ENCODE measurements at regions not wholly inside any gene's neighbourhood (a gene's known extent, or its start where the extent isn't known, plus 50 kb on each side); places are given as distances from the start of the nearest gene placed in this dataset.

DNA sequence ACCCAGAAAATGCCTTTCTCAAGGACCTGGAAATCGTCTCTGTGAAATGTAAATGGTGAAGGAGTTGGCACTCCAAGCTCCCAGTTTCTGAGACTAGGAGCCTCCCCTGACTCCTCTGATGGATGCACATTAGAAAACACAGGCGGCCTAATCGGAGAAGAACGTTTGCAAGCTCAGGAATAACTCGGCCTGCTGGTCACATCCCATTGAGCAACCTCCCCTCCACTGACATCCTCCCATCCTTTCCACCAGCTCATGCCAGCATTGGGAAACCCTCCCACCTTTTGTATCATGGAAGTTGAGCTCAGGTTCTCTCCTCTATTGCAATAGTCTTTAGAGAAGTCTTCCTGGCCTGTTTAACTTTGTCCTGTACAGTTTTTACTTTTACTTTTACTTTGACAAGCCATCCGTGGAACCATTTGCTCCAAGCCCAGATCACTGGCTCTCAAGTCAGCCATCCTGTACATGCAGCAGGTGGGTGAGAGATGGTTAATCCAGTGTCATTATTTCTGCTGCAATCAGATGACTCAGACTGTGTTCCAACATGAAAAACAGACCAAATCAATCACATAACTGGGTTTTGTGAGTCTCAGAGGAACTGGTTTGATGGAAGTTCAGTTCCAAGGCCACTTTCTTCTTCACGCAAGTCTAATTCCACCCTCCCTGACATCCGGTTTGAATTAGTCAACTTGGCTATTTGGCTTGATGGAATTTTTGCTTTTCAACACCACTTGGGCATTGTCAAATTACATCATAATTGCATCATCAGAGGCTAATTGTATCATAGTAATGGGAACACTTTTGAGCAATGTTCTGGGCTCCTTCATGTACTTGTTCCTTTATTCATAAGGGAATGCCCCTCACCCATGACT lies 619.4 kb upstream of the CDH4 start:
- H3K4me1 ChIP-seq (ENCODE audit: control insufficient read depth, insufficient read depth, low read length), result no peaks in the 10 kb centered on the region
- Mint-ChIP-seq H3K4me3 (no peak overlapping the region), H3K9me3 (peaks cover 11% of the 10 kb centered on the region), H3K27me3 (ENCODE audit: insufficient read depth) (peaks cover 2% of the 10 kb centered on the region), H3K36me3 (ENCODE audit: low read depth) (no peaks in the 10 kb centered on the region), H3K4me1 (peaks cover 2% of the 10 kb centered on the region), H3K27ac (no peak overlapping the region)
- 89 to 92% methylated on average over 8 of the region's 8 CpGs for WGBS, 2 experiments (ENCODE audit: insufficient coverage in 1 of 2, insufficient read length in 1 of 2)
- H3K9me3 ChIP-seq (ENCODE audit: control insufficient read depth, low read length), result no peaks in the 10 kb centered on the region
- TF ChIP-seq, protein P1, sequence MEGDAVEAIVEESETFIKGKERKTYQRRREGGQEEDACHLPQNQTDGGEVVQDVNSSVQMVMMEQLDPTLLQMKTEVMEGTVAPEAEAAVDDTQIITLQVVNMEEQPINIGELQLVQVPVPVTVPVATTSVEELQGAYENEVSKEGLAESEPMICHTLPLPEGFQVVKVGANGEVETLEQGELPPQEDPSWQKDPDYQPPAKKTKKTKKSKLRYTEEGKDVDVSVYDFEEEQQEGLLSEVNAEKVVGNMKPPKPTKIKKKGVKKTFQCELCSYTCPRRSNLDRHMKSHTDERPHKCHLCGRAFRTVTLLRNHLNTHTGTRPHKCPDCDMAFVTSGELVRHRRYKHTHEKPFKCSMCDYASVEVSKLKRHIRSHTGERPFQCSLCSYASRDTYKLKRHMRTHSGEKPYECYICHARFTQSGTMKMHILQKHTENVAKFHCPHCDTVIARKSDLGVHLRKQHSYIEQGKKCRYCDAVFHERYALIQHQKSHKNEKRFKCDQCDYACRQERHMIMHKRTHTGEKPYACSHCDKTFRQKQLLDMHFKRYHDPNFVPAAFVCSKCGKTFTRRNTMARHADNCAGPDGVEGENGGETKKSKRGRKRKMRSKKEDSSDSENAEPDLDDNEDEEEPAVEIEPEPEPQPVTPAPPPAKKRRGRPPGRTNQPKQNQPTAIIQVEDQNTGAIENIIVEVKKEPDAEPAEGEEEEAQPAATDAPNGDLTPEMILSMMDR (conservative IDR thresholded peaks at IDR 0.05), result no peak
- H3K4me3 ChIP-seq (ENCODE audit: low read length), result no peak overlapping the region
- H3K27ac ChIP-seq (ENCODE audit: low read depth, low read length), result no peak overlapping the region
- no peaks in the 10 kb centered on the region for H3K36me3 ChIP-seq (ENCODE audit: control insufficient read depth, insufficient read depth, low read length)
- DNase-seq, result no peak
- no peak overlapping the region for H3K9ac ChIP-seq (ENCODE audit: extremely low read depth, low read length, poor library complexity, severe bottlenecking)
- H3K27me3 ChIP-seq (ENCODE audit: control insufficient read depth, insufficient read depth, low read length, poor library complexity, severe bottlenecking), result no peaks in the 10 kb centered on the region

DNA sequence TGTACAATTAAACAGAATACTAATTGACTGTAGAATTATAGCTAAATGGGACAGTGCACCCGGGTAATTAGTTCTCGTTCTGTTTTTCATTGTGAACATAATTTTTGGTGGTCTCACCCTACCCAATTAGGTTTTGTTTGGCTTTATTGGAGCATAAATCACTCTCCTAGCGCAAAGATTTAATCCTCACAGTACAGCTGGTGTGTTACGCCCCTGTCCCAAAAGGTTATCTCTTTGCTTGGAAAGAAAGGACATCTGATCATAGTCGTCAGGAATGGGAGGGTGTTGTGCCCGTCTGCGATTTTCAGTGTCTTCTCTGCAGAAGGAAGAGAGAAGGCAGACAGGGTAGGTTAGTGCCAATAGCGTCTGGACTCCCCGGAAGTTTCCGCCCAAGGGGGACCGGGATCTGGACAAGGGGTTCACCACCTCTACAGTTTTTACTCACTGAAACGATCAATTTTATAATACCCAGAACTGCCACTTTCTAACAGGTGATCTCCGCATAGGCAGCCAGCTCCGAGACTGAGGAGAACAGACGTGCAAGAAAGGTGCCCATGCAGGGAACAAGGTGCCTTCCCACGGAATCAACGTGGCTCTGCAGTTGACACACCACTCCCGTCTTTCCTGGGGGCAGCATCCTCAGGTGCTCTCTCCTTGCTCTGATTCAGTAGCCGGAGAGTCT lies 617.4 kb upstream of the CDH4 start:
- H3K27ac Mint-ChIP-seq, result no peak overlapping the region
- peaks cover 2% of the 10 kb centered on the region for H3K27me3 Mint-ChIP-seq (ENCODE audit: insufficient read depth)
- peaks cover 2% of the 10 kb centered on the region for H3K4me1 Mint-ChIP-seq
- H3K4me1 ChIP-seq (ENCODE audit: control insufficient read depth, insufficient read depth, low read length), result no peaks in the 10 kb centered on the region
- peaks cover 11% of the 10 kb centered on the region for H3K9me3 Mint-ChIP-seq
- H3K27me3 ChIP-seq (ENCODE audit: control insufficient read depth, insufficient read depth, low read length, poor library complexity, severe bottlenecking), result no peaks in the 10 kb centered on the region
- TF ChIP-seq, protein P1 (conservative IDR thresholded peaks at IDR 0.05), result no peak
- no peak overlapping the region for H3K27ac ChIP-seq (ENCODE audit: low read depth, low read length)
- WGBS, 2 experiments (ENCODE audit: insufficient coverage in 1 of 2, insufficient read length in 1 of 2), result 93 to 94% methylated on average over 6 to 19 of the region's 19 CpGs
- H3K9ac ChIP-seq (ENCODE audit: extremely low read depth, low read length, poor library complexity, severe bottlenecking), result no peak overlapping the region
- no peaks in the 10 kb centered on the region for H3K36me3 Mint-ChIP-seq (ENCODE audit: low read depth)
- no peak overlapping the region for H3K4me3 ChIP-seq (ENCODE audit: low read length)
- no peaks in the 10 kb centered on the region for H3K36me3 ChIP-seq (ENCODE audit: control insufficient read depth, insufficient read depth, low read length)
- H3K4me3 Mint-ChIP-seq, result no peak overlapping the region
- no peaks in the 10 kb centered on the region for H3K9me3 ChIP-seq (ENCODE audit: control insufficient read depth, low read length)
- no peak for DNase-seq

DNA sequence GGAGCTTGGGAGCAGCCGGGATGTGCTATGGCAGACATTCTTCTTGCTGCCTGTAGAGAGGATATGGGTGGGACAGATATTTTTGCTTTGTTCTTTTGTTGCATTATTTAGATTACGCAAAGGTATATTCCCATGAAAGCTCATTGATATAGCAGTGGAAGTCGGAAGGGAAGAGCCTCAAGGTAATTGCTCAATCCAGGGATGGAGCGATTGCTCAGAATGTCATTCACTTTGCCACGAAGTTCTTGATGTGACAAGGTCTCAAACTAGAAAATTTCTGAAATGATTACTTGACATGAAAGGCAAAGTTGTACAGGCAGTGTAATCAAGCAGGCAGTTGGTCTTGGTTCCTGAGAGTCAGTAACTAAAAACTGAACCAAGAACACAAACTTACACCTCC lies 615.6 kb upstream of the CDH4 start:
- Histone ChIP-seq H3K9me3 (ENCODE audit: control insufficient read depth, low read length) (no peaks in the 10 kb centered on the region), H3K9ac (ENCODE audit: extremely low read depth, low read length, poor library complexity, severe bottlenecking) (no peak overlapping the region), H3K27me3 (ENCODE audit: control insufficient read depth, insufficient read depth, low read length, poor library complexity, severe bottlenecking) (no peaks in the 10 kb centered on the region), H3K4me3 (ENCODE audit: low read length) (no peak overlapping the region), H3K4me1 (ENCODE audit: control insufficient read depth, insufficient read depth, low read length) (no peaks in the 10 kb centered on the region), H3K27ac (ENCODE audit: low read depth, low read length) (no peak overlapping the region), H3K36me3 (ENCODE audit: control insufficient read depth, insufficient read depth, low read length) (no peaks in the 10 kb centered on the region)
- Mint-ChIP-seq H3K27ac (no peak overlapping the region), H3K4me3 (no peak overlapping the region), H3K36me3 (ENCODE audit: low read depth) (no peaks in the 10 kb centered on the region), H3K27me3 (ENCODE audit: insufficient read depth) (peaks cover 2% of the 10 kb centered on the region), H3K9me3 (peaks cover 11% of the 10 kb centered on the region), H3K4me1 (no peaks in the 10 kb centered on the region)
- no peak for DNase-seq
- WGBS, 2 experiments (ENCODE audit: insufficient coverage in 1 of 2, insufficient read length in 1 of 2), result 93 to 98% methylated on average over 4 to 5 of the region's 5 CpGs
- TF ChIP-seq, protein P1 (conservative IDR thresholded peaks at IDR 0.05), result no peak

Measured in endodermal cell (in vitro differentiated cells).